ENCODE measurements at regions not wholly inside any gene's neighbourhood (a gene's known extent, or its start where the extent isn't known, plus 50 kb on each side); places are given as distances from the start of the nearest gene placed in this dataset.

- DNase-seq: no peak
Measured at GRCh38 chr2:38448692-38449410, 71.8 kb upstream of the ATL2 start.

GRCh38 chr2:38446906-38447561, 70.0 kb upstream of the ATL2 start:
- DNase-seq: peak; percentile 16

GRCh38 chr2:38446418-38446817, 69.3 kb upstream of the ATL2 start:
- DNase-seq: no peak

- peak; percentile 24 for DNase-seq
Measured at GRCh38 chr2:38444247-38444646, 67.2 kb upstream of the ATL2 start.

- peak; percentile 42 for DNase-seq
Measured at GRCh38 chr2:38442643-38443541, 65.8 kb upstream of the ATL2 start.

- no peak for DNase-seq
Measured at GRCh38 chr2:38441346-38441745, 64.3 kb upstream of the ATL2 start.

- peak; percentile 18 for DNase-seq
Measured at GRCh38 chr2:38440655-38441054, 63.6 kb upstream of the ATL2 start.

GRCh38 chr2:38439863-38440262, 62.8 kb upstream of the ATL2 start:
- DNase-seq: no peak

- DNase-seq: peak; percentile 34
Measured at GRCh38 chr2:38438883-38439612, 62.0 kb upstream of the ATL2 start.

- DNase-seq: peak; percentile 16
Measured at GRCh38 chr2:38438133-38438882, 61.2 kb upstream of the ATL2 start.

GRCh38 chr2:38436227-38436664, 59.2 kb upstream of the ATL2 start:
- DNase-seq: no peak

GRCh38 chr2:38435775-38436174, 58.7 kb upstream of the ATL2 start:
- DNase-seq: no peak

- no peak for DNase-seq
Measured at GRCh38 chr2:38434595-38434994, 57.5 kb upstream of the ATL2 start.

GRCh38 chr2:38433607-38433975, 56.5 kb upstream of the ATL2 start:
- DNase-seq: no peak

GRCh38 chr2:38432820-38433606, 55.9 kb upstream of the ATL2 start:
- DNase-seq: peak; percentile 26

- DNase-seq: peak; percentile 34
Measured at GRCh38 chr2:38430597-38431207, 53.6 kb upstream of the ATL2 start.

- no peak for DNase-seq
Measured at GRCh38 chr2:38430196-38430595, 53.1 kb upstream of the ATL2 start.

GRCh38 chr2:38427936-38428335, 50.9 kb upstream of the ATL2 start:
- DNase-seq: peak; percentile 36

- DNase-seq: no peak
Measured at GRCh38 chr2:38427054-38427453, 50.0 kb upstream of the ATL2 start.

Measured in eye (tissue), 1 donor.